ENCODE measurements at regions not wholly inside any gene's neighbourhood (a gene's known extent, or its start where the extent isn't known, plus 50 kb on each side); places are given as distances from the start of the nearest gene placed in this dataset.

GRCh38 chr3:22907161-22907780, 295.9 kb upstream of the UBE2E2 start:
- no peak for DNase-seq (ENCODE audit: extremely low spot score, unreplicated experiment)
- Mint-ChIP-seq H3K27ac (no peak overlapping the region), H3K9me3 (no peaks in the 10 kb centered on the region), H3K4me1 (ENCODE audit: unreplicated experiment) (no peaks in the 10 kb centered on the region), H3K27me3 (no peaks in the 10 kb centered on the region), H3K4me3 (no peak overlapping the region), H3K36me3 (no peaks in the 10 kb centered on the region)
- TF ChIP-seq CTCF (conservative IDR thresholded peaks at IDR 0.05): no peak

- Mint-ChIP-seq H3K4me1 (ENCODE audit: unreplicated experiment) (no peaks in the 10 kb centered on the region), H3K36me3 (no peaks in the 10 kb centered on the region), H3K27ac (no peak overlapping the region), H3K27me3 (no peaks in the 10 kb centered on the region), H3K9me3 (no peaks in the 10 kb centered on the region), H3K4me3 (no peak overlapping the region)
- no peak for TF ChIP-seq CTCF (conservative IDR thresholded peaks at IDR 0.05)
- no peak for DNase-seq (ENCODE audit: extremely low spot score, unreplicated experiment)
Observed at GRCh38 chr3:22907796-22908195, 295.3 kb upstream of the UBE2E2 start.

- no peaks in the 10 kb centered on the region for H3K4me1 Mint-ChIP-seq (ENCODE audit: unreplicated experiment)
- no peaks in the 10 kb centered on the region for H3K27me3 Mint-ChIP-seq
- no peak overlapping the region for H3K4me3 Mint-ChIP-seq
- DNase-seq (ENCODE audit: extremely low spot score, unreplicated experiment): no peak
- no peaks in the 10 kb centered on the region for H3K36me3 Mint-ChIP-seq
- no peaks in the 10 kb centered on the region for H3K9me3 Mint-ChIP-seq
- TF ChIP-seq CTCF (conservative IDR thresholded peaks at IDR 0.05): peak; percentile 23
- H3K27ac Mint-ChIP-seq: no peak overlapping the region
Observed at GRCh38 chr3:22908989-22909507, 294.1 kb upstream of the UBE2E2 start.

GRCh38 chr3:22916933-22917332, 286.2 kb upstream of the UBE2E2 start:
- no peak overlapping the region for H3K27ac Mint-ChIP-seq
- H3K27me3 Mint-ChIP-seq: peaks cover 4% of the 10 kb centered on the region
- no peaks in the 10 kb centered on the region for H3K36me3 Mint-ChIP-seq
- H3K4me3 Mint-ChIP-seq: no peak overlapping the region
- H3K9me3 Mint-ChIP-seq: no peaks in the 10 kb centered on the region
- no peak for DNase-seq (ENCODE audit: extremely low spot score, unreplicated experiment)
- H3K4me1 Mint-ChIP-seq (ENCODE audit: unreplicated experiment): no peaks in the 10 kb centered on the region
- TF ChIP-seq CTCF (conservative IDR thresholded peaks at IDR 0.05): no peak

- Mint-ChIP-seq H3K4me1 (ENCODE audit: unreplicated experiment) (no peaks in the 10 kb centered on the region), H3K27me3 (peaks cover 4% of the 10 kb centered on the region), H3K9me3 (no peaks in the 10 kb centered on the region), H3K4me3 (no peak overlapping the region), H3K36me3 (no peaks in the 10 kb centered on the region), H3K27ac (no peak overlapping the region)
- DNase-seq (ENCODE audit: extremely low spot score, unreplicated experiment): no peak
- TF ChIP-seq CTCF (conservative IDR thresholded peaks at IDR 0.05): no peak
Observed at GRCh38 chr3:22920006-22920405, 283.1 kb upstream of the UBE2E2 start.
